Fibroblast of villous mesenchyme (primary cell): ENCODE measurements at regions not wholly inside any gene's neighbourhood (a gene's known extent, or its start where the extent isn't known, plus 50 kb on each side); places are given as distances from the start of the nearest gene placed in this dataset.

Experiments used
- DNase-seq: peaks from one replicate; pipeline ENCODE4 v3.0.0-alpha.2; 2010; ENCODE audit warnings: low read depth
- H3K4me3 ChIP-seq: 2 replicates; pipeline ENCODE4 v1.5.1; 2011; ENCODE audit warnings: low read depth, mild to moderate bottlenecking, low read length
- TF ChIP-seq, protein P1 (sequence below): IDR thresholded peaks from 2 replicates; pipeline ENCODE4 v1.5.1; 2012; ENCODE audit warnings: low read depth, mild to moderate bottlenecking, low read length; ENCODE audit not compliant: insufficient read depth

DNA sequence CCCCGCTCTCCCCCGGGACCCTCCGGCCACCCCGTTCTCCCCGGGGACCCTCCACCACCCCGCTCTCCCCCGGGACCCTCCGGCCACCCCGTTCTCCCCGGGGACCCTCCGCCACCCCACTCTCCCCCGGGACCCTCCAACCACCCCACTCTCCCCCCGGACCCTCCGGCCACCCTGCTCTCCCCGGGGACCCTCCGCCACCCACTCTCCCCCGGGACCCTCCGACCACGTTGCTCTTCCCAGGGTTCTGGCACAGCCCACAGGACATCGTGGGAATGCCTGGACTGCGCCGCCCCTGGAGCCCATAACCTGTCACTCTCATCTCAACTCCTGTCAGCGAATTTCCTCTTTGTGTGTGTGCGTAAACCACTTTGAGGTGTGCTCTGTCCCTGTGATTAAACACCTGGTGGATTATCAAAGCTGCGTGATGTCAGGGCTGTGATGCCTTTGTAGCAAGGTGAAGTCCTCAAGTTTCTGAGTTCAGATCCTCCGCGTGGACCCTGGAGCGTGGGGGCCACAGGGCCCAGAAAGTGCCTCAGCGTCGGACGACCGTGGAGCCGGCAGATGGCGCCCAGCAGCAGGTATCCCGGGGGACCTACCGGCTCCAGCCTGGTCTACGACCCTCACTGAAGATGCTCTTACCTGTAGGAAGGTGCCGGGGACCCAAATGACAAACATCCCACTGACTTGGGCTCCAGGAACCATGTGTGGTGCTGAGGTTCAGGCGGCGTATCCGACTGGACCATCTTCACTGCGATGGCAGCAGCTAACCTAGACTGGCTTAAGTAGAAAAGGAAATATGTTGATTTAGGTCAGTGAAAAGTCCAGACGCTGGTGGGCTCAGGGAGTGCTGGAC, 63.2 kb upstream of the GALNT9 start:
- DNase-seq: no peak
- H3K4me3 ChIP-seq: no peak overlapping the region
- TF ChIP-seq, protein P1, sequence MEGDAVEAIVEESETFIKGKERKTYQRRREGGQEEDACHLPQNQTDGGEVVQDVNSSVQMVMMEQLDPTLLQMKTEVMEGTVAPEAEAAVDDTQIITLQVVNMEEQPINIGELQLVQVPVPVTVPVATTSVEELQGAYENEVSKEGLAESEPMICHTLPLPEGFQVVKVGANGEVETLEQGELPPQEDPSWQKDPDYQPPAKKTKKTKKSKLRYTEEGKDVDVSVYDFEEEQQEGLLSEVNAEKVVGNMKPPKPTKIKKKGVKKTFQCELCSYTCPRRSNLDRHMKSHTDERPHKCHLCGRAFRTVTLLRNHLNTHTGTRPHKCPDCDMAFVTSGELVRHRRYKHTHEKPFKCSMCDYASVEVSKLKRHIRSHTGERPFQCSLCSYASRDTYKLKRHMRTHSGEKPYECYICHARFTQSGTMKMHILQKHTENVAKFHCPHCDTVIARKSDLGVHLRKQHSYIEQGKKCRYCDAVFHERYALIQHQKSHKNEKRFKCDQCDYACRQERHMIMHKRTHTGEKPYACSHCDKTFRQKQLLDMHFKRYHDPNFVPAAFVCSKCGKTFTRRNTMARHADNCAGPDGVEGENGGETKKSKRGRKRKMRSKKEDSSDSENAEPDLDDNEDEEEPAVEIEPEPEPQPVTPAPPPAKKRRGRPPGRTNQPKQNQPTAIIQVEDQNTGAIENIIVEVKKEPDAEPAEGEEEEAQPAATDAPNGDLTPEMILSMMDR: no peak

DNA sequence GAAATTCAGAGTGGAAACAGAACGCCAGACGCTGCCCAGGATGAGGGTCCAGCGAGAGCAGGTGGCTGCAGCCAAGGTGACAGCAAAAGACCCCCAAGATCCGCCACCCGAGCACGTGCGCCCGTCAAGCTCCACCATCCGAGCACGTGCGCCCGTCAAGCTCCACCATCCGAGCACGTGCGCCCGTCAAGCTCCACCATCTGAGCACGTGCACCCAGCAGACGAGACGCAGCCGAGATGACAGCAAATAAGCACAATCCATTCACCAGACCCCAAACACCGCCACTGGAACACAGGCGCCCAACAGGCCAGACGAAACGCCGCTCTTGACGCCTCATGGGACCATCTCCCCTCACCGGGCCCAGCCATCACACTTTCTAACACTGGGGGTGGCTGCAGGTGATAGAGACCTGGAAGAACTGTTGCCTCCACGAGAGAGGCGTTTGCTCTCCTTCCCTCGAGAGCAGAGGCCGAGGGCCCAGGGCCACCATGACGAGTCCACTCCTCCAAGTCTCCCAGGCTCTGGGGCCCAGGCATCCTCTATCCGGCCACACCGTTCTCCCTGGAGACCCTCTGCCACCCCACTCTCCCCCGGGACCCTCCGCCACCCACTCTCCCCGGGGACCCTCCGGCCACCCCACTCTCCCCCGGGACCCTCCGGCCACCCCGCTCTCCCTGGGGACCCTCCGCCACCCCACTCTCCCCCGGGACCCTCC, 62.1 kb upstream of the GALNT9 start:
- TF ChIP-seq, protein P1: no peak
- H3K4me3 ChIP-seq: no peak overlapping the region
- no peak for DNase-seq

DNA sequence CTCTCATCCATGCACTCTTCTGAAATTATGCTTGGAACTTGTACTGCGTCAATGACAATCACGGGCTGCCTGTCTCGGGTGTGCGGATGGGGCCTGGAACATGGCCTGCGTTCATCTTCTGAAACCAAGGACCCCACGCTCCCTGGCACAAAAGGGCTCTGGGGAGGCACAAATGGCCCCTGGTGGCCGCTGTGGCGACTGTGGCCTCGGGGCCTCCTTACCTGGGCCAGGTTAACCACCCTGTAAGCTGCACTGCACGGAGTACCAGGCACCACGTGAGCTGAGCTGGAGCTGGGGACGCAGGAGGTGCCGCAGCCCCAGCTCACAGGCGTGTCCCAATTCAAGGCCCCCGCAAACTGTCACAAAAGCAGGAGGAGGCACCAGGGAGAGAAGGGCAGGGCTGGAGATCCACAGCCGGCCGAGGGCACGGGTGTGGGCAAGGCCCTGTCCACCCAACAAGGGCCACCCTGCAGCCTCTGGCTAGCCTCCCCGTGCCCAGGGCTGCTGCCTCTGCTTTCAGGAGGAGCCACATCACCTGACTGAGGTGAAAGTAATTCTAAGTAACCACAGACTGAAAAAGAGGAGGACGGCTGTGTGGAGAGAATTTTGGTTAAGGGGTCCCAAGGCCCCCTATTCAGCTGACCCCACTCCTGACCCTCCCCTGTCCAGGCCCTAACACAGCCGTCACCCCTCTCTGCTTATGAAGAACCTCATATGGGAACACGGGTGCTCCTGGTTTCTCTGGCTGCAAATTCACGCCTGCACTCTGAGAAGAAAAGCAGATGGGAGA, 61.1 kb upstream of the GALNT9 start:
- DNase-seq: no peak
- no peak overlapping the region for H3K4me3 ChIP-seq
- TF ChIP-seq, protein P1: no peak

DNA sequence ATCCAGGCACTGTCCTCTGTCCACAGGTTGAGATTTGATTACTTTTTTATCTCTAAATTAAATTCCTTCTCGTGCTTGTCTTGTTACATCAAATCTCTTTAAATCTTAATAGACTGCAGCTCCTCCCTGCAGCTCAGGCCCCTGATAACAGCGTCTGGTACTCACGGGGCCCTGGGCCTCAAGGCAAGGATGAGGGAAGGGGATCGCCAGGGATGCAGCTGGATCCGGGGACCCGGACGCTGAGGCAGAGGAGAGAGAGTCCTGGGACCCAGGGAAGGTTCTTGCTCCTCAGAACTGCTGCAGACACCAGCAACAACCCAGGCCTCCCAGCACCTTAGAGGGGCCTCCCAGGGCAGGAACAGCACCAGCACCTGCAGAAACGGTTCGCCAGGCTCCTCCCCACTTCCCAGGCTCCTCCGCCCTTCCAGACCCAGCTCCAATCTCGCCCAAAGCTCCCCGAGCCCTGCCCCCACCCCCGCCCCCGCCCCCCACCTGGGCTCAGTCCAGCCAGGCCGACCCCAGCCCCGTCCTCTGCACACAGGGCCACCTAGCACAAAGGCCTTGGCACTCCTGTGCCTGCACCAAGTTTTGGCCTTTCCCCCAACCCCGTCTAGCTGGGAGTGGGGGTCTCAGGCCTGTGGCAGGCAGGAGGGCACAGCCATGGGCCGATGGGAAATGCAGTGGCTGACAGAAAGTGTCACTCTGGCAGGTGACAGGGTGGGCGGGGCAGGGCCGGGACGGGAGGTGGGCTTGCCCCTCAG, 60.3 kb upstream of the GALNT9 start:
- TF ChIP-seq, protein P1: no peak
- H3K4me3 ChIP-seq: no peak overlapping the region
- DNase-seq: no peak

DNA sequence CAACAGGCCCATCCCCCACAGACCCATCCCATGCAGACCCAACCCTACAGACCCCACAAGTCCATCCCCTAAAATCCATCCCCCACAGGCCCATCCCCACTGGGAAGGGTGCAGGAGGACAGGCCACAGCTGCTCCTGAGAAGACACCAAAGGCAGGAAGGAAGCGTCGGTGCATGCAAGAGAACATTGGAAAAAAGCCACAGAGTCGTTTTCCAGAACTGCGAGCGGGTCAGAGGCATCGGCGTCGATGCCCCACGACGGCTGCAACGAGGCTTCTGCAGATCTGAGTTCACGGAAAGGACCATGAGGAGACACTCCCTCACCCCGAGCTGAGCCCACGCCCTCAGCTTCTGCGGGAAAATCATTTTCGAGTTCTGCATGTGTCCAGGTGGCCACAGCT, 59.6 kb upstream of the GALNT9 start:
- H3K4me3 ChIP-seq: no peak overlapping the region
- DNase-seq: no peak
- TF ChIP-seq, protein P1: no peak

DNA sequence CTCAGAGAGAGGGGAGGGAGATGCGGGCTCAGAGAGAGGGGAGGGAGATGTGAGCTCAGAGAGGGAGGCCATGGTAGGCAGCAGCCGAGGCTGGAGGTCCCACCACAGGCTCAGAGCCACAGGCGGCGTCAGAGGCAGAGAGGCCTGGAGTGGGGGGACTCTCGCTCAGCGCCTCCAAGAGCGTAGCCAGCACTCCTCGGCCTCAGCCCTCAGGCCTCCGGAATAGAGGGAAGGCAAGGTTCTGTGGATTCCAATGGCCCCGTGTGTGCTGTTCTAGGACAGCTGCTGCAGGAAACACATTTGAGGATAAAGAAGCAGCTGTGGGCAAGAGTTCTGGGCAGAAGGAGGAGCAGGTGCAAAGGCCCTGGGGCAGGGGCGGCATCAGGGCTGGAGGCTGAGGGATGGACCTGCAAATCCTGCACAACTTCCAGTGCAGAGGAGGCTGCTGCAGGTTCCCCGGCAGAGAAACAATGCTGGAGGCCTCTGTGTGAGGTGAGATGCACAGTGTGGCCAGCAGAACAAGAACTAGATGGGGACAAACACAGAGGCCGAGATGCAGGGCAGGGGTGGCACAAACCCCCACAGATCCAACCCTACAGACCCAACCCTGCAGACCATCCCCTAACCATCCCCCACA, 59.1 kb upstream of the GALNT9 start:
- TF ChIP-seq, protein P1: no peak
- H3K4me3 ChIP-seq: no peak overlapping the region
- no peak for DNase-seq
